ENCODE measurements at regions not wholly inside any gene's neighbourhood (a gene's known extent, or its start where the extent isn't known, plus 50 kb on each side); places are given as distances from the start of the nearest gene placed in this dataset.

DNA sequence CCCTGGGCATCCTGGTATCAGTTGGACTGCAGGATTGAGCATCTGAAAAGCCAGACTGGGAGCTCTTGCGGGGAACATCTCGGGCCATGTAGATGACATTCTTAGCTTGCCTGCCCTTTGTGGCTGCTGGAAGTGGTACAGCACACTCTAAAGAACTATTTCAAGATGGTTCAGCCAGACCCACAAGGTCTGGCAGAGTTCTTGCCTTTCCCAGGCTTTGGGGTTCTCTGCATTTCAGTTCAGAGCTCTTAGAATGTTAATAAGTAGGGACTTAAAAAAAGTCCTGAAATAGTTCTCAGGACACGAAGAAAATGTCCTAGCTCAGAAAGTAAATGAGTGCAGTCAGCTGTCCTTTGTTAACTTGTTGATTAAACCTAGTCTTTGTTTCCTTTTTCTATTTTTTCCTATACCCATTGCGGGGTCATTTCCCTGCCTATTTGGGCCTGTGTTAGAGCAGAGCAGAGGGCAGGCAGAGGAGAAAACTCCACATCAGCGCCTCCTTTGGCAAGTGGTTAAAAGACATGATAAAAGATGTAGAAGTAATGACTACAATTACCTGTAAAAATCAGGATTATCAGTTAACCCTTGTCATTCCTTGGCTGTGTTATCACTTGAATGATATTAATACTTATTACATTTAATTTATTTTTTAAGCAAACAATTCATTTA lies 291.5 kb downstream of the ZSWIM6 start:
- DNase-seq = no peak

DNA sequence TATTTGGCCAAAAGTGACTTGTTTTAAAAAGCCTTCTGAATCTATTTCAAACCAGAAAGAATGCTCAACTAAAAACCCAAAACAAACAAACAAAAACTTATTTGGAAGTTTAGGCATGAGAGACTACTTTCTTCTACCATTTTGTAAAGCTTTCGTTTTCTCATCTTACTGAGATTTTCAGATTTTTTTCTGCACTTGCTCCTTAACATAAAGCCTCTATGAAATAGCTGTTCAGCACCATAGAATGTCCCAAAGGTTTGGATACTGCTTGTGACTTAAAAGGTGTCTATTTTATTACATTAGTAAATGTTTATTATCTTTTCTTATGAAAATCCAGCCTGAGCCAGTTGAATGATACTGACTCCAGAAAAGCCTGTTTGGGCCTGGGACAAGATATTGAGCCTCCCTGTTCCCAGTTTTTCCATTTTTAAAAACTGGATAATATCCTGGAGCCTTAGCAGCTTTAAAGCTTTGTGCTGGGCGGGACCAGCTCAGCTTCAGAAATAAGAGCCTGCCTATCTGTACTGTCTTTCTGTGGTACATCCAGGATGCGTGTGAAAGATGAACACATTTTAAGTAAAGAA lies 292.6 kb downstream of the ZSWIM6 start:
- no peak for DNase-seq

DNA sequence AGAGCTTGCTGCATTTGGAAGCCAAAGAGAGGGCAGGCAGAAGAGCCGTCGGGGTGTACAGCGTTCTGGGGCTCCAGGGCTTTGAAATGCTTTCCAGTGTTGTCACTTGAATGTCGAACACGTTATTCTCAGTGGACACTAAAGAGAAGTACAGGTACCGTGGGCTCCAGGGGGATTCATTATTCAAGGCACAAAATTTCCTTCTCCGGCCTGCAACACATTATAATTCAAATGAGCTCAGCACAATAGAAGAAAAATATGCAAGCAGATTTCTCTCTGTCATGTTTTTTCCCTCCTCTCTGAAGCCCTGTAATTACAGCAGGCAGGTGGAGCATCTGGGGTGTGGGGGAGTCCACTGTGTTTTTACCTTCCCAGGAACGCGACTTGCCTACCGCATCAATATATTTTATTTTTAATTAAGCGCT lies 293.1 kb downstream of the ZSWIM6 start:
- DNase-seq = no peak

DNA sequence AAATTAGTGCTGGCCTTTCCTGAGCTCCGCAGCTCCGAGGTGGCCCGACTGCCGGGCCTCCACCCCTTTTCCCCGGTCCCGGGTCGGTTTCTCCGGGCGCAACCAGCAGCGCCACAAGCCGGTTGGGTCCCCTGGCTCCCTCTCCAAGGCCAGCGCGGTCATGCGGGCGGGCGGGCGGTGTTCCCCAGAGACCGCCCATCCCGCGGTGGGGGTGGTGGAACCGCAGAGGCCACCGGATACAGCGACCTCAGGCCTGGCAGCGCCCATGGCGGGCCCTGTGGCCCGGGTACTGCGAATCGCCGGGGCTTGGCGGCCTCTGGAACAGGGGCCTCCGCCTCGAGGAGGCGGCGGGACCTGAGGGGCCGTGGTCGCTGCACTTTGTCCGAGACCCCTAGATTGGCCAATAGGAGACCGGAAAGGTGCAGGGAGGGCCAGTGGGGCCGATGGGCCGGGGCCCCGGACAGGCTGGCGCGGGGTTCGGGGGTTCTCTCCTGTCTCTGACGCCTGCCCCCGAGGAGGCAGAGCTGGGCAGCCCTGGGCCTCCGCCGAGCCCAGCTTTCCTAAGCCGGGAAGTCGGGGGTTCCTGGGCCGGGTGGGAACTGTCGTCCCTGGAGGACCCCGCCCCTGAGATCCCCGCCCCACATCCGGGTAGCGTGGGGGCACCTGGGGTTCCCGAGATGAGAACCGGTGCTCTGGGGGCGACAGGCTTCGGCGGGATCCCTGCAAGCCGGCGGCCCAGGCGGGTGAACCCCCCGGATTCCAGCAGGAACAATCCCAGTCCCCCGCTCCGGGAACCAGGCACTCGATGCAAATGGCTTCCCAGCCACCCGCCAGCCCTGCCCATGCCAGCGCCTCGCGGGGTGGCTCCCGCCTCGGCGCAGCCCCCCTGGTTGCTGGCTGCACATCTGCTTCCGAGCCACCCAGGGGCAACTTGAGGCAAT lies 293.9 kb downstream of the ZSWIM6 start:
- peak; percentile 28 for DNase-seq

DNA sequence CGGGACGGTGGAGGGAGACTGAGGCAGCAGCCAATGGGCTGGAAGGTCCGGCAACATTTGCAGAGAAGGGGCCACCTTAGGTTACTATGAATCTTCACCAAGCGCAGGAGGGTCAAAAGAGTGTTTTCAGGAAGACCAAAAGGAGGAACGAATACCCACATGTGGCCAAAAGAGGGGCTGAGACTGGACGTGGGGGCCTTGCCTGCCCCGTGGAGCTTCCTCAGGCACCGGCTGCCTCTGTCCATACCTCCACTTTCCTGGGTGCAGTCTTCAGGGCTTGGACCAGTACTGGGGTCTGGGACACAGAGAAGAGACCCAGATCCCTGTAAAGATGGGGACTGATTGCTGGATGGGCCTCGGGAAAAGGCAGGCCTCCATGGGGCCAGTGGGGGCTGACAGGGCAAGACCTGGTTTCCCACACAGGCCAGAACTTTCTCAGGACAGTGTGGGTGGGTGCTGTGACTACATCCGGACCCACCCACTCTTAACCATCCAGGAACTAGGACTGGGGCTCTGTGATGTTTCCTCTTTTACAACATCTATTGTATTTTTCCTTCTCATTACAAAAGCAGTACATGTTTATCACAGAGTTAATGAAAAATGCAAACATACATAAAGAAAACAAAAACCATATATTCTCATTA lies 294.7 kb downstream of the ZSWIM6 start:
- no peak for DNase-seq

DNA sequence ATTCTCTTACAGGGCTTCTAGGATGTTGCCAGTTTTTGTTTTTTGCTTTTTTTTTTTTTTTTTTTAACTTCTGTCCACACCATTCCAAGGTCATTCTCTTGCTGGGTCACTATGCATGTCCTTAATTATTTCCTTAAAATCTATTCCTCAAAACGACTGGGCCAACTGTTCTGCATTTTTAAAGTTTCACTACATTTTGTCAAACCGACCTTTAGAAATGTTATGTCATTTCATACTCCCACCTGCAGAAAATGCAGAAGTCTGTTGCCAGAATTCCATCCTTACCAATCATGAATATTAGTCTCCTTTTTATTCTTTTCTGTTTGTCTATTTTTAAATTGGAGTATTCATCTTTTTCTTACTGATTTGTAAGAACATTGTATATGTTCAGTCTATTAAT lies 295.5 kb downstream of the ZSWIM6 start:
- DNase-seq = no peak

DNA sequence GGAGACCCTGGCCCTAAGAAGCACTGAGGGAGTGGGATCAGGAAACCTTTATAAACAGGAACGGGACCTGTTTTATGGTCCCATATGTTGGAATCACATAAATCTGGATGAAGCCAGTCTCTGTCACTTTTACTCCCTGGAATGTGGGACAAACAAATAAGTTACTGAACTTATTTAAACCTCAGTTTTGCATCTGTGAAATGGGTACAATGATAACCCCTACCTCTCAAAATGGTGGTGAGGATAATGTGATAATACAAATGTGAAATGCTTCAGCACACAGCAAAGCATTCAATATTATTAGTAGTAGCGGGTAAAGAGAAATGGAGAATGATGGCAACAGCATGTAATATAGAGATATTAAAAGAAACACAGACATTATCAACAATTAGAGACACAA lies 298.9 kb downstream of the ZSWIM6 start:
- no peak for DNase-seq

DNA sequence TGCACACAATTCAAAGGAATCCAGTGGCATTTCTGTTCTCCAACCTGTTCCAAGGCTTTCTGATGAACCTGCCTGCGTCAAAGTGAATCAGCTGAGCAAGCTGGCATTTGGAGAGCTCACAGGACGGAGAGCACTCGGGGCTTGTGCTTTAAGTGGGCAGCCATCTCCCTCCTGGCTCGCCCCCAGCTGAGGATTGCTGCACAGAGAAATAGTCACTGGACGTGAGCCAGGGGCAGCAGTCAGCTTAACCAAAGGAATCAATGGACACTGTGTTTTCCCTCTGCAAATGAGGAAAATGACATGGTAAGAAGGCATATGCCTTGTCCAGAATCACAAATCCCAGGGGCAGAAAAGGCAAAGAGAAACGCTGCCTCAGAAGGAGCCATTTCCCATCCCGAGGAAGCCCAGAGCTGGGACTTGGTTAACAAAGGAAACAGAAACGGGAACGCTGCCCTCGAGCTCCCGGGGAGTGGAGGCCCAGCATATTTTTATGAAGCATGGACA lies 299.4 kb downstream of the ZSWIM6 start:
- DNase-seq = peak; percentile 21

DNA sequence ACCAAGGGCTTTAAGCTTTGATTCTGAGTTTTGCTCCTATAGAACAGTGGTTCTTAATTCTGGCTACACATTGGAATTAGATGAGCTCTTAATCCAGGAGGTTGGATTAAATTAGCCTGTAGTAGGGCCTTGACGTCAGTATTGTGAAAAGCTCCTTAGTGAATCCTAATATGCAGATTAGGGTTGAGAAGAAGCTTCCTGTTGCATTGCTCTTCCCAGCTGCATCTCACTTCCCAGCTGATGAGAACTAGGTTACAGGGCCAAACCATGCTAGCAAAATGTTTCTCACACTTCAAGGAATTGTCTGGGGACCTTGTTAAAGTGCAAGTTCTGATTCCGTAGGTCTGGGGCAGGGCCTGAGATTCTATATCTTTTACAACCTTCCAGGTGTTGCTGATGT lies 300.0 kb downstream of the ZSWIM6 start:
- no peak for DNase-seq

DNA sequence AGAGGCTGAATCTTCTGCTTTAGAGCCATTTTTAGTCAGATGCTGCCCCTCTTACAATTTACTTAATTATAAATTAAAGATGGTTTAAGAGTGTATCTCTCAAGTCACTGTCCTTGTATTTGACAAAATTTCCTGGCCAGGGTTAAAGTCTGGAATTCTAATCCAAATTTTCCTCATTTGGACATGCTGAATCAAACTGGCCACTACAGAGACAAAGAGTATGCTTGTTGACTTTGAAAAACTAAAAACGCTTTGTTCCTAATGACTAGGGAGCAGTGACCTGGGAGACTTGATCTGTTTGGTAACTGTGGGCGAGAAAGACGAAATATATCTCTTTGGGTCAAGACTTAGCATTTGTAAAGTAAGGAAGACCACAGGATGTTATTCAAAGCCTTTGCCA lies 303.2 kb downstream of the ZSWIM6 start:
- DNase-seq = no peak

DNA sequence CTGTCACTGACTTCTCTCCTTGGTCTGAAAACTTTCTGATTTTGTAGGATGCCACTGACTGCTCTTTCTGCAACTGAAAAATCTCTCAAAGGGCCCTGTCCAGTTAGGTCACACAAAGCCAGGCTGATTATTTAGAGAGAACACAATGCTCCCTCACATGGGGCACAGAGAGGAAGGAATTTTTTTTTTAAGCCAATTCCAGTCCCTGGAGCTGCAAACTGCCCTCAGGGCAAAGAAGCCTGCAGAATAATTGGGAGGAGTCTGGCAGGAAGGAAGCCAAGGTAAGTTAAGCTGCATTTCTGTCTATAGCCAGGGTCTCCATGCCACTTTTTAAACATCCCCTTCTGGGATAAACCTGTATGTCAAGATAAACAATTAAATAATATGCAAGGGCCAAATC lies 305.5 kb downstream of the ZSWIM6 start:
- no peak for DNase-seq

DNA sequence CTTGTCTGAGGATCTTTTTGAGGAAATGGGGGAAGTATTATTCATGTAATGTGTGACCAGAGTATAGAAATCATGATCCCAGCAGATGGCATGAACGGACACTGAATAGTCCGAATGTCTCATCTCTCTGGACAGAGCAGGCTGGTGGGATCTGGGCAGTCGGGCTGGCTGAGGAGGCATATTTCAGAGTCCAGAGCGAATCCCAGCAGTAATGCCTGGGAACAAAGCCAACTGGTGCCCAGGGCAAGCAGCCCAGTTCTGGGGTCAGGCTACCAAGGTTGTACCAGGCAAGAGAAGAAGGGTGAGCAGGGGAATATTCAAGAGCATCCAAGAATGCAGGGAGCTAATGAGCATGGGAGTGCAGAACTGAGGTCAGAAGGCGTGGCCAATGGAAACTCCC lies 306.4 kb downstream of the ZSWIM6 start:
- no peak for DNase-seq

DNA sequence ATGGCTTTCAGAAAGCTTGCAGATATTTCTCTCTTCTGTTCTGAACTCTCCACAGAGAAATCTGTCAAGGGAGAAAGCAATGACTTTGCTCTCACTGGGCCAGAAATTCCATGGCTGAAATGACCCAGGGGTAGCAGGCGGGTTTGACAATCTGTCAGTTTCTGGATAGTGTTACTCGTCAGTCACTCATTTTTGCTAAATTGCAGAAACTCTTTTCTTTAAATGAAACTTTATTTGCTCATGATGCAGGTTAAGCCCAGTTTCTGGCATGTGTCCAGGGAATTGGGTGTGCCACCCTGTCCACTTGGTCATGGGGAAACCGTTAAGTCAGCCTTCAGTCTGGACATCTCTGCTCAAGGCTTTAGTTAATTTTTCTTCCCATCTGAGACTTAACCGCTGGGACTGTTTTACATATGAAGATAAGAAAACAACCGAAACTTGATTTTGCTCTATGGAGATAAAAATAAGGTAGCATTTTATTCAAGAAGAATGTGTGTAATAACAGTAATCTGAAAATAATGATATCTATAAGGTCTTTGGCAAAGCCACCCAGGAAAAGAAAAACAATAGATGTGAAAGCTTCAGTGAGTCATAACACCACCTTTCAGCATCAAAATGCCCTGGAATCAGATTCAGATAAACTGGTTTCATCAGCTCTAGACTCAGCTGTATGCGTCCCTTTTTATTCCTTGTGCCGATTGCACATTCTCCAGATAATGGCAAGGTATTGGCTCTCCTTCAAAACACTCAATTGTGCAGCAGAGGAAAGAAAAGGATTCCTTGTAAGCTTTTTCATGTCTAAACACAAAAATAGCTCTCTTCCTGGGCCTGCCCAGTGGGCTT lies 308.3 kb downstream of the ZSWIM6 start:
- no peak for DNase-seq

DNA sequence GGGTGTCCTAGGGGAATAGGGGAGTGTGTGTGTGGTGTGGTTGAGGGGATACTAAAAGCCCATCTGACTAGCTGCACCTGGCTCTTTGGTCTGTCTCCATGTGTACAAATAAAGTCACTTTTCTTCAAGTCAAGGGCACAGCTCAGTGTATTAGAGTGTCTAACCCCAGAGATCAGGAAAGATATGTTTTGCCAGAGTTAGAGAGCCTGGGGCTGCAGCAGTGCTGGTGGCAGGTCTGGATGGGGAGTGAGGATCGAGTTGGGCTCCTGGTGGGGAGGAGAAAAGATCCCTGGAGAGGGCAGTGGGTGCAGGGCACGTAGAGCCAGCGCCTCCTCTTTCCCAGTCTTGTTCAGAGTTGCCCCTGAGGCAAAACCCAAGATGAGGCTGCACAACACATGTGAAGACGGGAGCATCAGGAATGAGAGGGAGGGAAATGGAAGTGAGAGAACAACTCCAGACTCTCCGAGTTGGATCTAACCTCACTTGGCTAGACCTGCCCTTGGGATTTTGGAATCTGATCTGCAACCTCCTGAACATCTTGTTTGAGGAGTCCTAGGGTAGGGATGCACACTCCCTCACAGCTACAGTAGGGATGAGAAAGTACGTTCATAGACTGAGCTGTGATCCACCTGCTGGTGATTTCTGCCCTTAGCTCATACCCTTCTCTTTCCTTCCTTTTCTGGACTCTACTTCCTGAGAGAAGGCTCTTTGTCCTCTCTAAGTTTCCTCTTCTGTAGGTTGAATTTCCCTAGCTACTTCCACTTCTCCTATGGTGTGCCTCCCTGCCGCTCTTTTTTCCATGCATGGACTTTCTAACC lies 309.9 kb downstream of the ZSWIM6 start:
- no peak for DNase-seq

DNA sequence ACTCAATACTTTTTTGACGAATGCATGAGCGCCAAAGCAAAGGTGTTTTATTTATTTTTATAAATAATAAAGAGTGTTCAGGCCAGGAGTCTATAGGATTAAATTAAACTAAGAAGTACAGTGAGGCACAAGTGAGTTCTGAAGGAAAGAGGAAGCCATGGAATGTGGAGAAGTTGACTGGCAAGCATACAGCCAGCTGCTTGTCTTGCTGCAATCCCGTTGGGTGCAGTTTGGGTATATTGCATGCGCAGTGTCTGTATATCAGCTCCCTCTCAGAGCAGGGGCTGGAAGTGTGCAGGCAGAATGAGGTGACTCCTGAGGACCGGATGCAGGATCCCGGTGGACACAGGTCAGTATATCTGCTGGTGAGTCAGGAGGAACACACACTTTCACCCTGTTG lies 315.6 kb downstream of the ZSWIM6 start:
- no peak for DNase-seq

DNA sequence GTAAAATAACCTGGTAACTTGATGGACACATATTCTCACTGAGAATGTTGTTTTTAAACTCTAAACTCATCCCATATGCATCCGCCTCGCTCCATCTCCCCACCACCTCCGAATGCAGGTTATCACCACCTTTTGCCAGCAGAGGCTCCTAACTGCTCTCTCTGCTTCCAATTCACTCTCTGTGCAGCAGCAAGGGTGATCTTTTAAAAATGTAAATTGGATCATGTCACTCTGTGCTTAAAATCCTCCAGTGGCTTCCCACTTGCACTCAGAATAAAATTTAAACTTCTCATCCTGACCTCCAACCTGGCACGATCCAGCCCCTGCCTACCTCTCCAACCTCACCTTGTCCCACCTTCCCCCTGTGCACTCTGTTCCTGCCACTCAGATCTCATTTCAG lies 317.2 kb downstream of the ZSWIM6 start:
- no peak for DNase-seq

DNA sequence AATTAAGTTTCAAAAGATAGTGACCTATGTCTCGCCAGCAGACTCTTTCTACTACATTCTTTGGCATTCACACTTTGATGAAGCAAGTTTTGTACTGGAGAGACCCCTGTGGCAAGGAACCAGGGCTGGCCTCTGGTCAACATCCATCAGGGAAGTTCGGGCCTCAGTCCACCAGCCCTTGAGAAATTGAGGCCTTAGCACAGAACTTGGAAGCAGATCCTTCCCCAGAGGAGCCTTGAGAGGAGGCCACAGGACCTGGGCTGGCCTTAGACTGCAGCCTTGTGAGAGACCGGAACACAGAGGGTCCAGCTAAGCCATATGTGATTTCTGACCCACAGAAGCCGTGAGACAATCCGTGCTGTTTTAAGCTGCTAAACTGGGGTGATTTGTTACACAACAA lies 317.9 kb downstream of the ZSWIM6 start:
- DNase-seq = no peak

DNA sequence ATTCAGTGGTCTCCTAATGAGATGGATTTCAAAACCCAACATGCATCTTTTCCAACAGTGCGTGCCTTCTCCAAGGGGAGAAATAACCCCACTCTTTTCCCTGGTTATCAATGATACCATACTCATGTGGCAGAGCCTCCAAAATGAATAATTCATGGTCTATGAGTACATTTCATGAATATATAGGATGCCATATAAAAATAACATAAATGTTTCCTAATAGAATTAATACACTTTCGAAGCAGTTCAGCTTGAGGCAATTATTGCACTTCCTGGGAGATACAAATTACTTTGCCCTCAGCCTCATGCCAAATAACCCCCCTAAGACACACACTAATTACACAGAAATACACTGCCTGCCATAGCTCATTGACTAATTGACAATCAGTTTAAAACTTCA lies 318.6 kb downstream of the ZSWIM6 start:
- no peak for DNase-seq

DNA sequence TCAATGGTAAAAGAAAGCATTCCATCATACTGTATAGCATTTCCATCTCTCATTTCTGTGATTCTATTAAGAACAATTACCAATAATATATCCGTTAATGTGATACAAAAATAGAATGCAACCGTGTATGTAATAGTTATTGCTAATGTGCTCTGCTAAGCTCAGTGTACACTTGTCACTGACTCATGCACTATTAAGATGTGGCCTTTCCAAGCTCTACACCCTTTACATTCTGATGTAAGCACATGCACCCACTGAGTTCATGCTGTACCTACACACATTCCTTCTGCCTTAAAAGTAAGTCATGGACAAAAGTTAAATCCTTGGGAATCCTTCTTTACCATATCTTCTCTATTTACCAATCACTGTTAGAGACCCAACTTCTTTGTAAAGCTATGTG lies 319.1 kb downstream of the ZSWIM6 start:
- no peak for DNase-seq

DNA sequence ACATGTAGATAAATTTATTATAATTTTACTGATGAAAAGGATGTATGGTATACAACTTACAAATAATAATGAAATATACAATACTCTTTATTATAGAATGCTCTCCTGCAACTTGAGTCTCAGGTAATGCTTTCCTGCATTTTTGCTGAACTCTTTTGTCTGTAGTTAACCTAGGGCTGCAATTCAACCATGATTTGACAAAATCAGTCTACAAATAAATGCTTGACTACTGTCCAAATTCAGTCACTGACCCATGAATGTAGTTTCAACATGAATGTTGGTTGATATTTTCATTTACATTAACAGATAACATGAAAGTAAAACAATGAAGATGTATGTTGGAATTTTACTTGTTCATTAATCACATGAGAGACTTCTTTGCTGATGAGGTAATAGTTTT lies 320.9 kb downstream of the ZSWIM6 start:
- DNase-seq = no peak

DNA sequence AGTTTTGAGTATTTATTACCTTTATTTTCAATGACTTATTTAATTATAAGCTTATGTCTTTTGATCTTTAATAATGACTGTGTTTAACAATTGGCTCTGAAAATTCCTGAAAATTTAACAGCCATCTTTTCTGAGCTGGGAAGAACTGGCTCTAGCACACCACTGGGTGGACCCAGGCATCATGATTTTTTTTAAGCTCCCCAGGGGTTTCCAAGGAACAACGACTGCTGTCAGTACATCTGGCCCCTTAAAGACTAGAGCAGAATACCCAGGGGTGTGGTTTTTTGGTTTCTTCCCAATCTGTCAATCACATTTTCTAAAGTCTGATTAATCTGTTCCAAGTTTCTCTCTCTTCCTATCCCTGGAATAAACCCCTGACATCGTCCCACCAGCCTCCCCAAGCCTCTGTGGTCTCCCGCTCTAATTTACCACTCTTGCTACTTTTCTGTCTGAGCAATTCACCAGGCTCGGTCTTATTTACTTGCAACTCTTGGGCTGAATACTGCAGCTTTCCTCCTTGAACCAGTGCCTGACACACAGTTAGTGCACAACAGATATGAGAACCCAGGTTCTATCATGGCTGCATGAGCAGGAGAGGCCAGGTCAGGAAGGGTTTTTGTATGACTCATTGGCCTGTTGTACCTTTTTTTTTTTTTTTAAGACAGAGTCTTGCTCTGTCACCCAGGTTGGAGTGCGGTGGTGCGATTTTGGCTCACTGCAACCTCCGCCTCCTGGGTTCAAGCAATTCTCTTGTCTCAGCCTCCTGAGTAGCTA lies 321.9 kb downstream of the ZSWIM6 start:
- DNase-seq = no peak

All from fibroblast of upper back skin (primary cell).